ENCODE measurements at regions not wholly inside any gene's neighbourhood (a gene's known extent, or its start where the extent isn't known, plus 50 kb on each side); places are given as distances from the start of the nearest gene placed in this dataset.

- no peak for TF ChIP-seq EZH2 (IDR thresholded peaks at IDR 0.05; ENCODE audit: borderline replicate concordance, low read length)
- TF ChIP-seq CTCF (IDR thresholded peaks at IDR 0.05; ENCODE audit: low read length) = no peak
Measured at GRCh38 chr14:83816761-83817160, 1713.2 kb upstream of the FLRT2 start.
